ENCODE measurements at regions not wholly inside any gene's neighbourhood (a gene's known extent, or its start where the extent isn't known, plus 50 kb on each side); places are given as distances from the start of the nearest gene placed in this dataset.
"Not testable (repeated sequence)": the region's sequence is repeated elsewhere in the genome, so short reads cannot be mapped to it uniquely, and the experiment has no call there.

GRCh38 chr9:2427120-2427891 lies 194.3 kb upstream of the VLDLR start:
- Histone ChIP-seq H3K9me3 (ENCODE audit: insufficient read depth, low read depth, low read length) (no peaks in the 10 kb centered on the region), H3K4me3 (ENCODE audit: low read length) (no peak overlapping the region), H3K27ac (ENCODE audit: low read length) (no peak overlapping the region), H3K27me3 (ENCODE audit: insufficient read depth, low read length) (no peaks in the 10 kb centered on the region), H3K4me1 (ENCODE audit: insufficient read depth, low read length) (no peaks in the 10 kb centered on the region), H3K36me3 (ENCODE audit: insufficient read depth, low read depth, low read length) (no peaks in the 10 kb centered on the region), H3K9ac (ENCODE audit: low read depth, low read length) (no peak overlapping the region)

- no peak overlapping the region for H3K9ac ChIP-seq (ENCODE audit: low read depth, low read length)
- no peaks in the 10 kb centered on the region for H3K4me1 ChIP-seq (ENCODE audit: insufficient read depth, low read length)
- H3K4me3 ChIP-seq (ENCODE audit: low read length) = no peak overlapping the region
- no peaks in the 10 kb centered on the region for H3K27me3 ChIP-seq (ENCODE audit: insufficient read depth, low read length)
- H3K36me3 ChIP-seq (ENCODE audit: insufficient read depth, low read depth, low read length) = no peaks in the 10 kb centered on the region
- no peak overlapping the region for H3K27ac ChIP-seq (ENCODE audit: low read length)
- peaks cover 32% of the 10 kb centered on the region for H3K9me3 ChIP-seq (ENCODE audit: insufficient read depth, low read depth, low read length)
These were observed 181.6 kb upstream of the VLDLR start for GRCh38 chr9:2439957-2440356.

GRCh38 chr9:2443933-2444332 lies 177.7 kb upstream of the VLDLR start:
- not testable (repeated sequence) for H3K27me3 ChIP-seq (ENCODE audit: insufficient read depth, low read length); H3K4me1 ChIP-seq (ENCODE audit: insufficient read depth, low read length); H3K36me3 ChIP-seq (ENCODE audit: insufficient read depth, low read depth, low read length); H3K9ac ChIP-seq (ENCODE audit: low read depth, low read length); H3K4me3 ChIP-seq (ENCODE audit: low read length); H3K27ac ChIP-seq (ENCODE audit: low read length)
- H3K9me3 ChIP-seq (ENCODE audit: insufficient read depth, low read depth, low read length) = peaks cover 27% of the 10 kb centered on the region

- Histone ChIP-seq H3K4me1 (ENCODE audit: insufficient read depth, low read length) (no peaks in the 10 kb centered on the region), H3K27me3 (ENCODE audit: insufficient read depth, low read length) (no peaks in the 10 kb centered on the region), H3K9me3 (ENCODE audit: insufficient read depth, low read depth, low read length) (no peaks in the 10 kb centered on the region), H3K9ac (ENCODE audit: low read depth, low read length) (no peak overlapping the region), H3K27ac (ENCODE audit: low read length) (no peak overlapping the region), H3K36me3 (ENCODE audit: insufficient read depth, low read depth, low read length) (no peaks in the 10 kb centered on the region), H3K4me3 (ENCODE audit: low read length) (no peak overlapping the region)
These were observed 173.3 kb upstream of the VLDLR start for GRCh38 chr9:2448193-2448738.

- H3K36me3 ChIP-seq (ENCODE audit: insufficient read depth, low read depth, low read length) = no peaks in the 10 kb centered on the region
- H3K9ac ChIP-seq (ENCODE audit: low read depth, low read length) = no peak overlapping the region
- no peaks in the 10 kb centered on the region for H3K27me3 ChIP-seq (ENCODE audit: insufficient read depth, low read length)
- H3K4me1 ChIP-seq (ENCODE audit: insufficient read depth, low read length) = no peaks in the 10 kb centered on the region
- no peaks in the 10 kb centered on the region for H3K9me3 ChIP-seq (ENCODE audit: insufficient read depth, low read depth, low read length)
- H3K27ac ChIP-seq (ENCODE audit: low read length) = no peak overlapping the region
- H3K4me3 ChIP-seq (ENCODE audit: low read length) = no peak overlapping the region
These were observed 168.5 kb upstream of the VLDLR start for GRCh38 chr9:2453106-2453505.

GRCh38 chr9:2453701-2454100 lies 167.9 kb upstream of the VLDLR start:
- Histone ChIP-seq H3K27ac (ENCODE audit: low read length) (no peak overlapping the region), H3K4me3 (ENCODE audit: low read length) (no peak overlapping the region), H3K4me1 (ENCODE audit: insufficient read depth, low read length) (no peaks in the 10 kb centered on the region), H3K27me3 (ENCODE audit: insufficient read depth, low read length) (no peaks in the 10 kb centered on the region), H3K9ac (ENCODE audit: low read depth, low read length) (no peak overlapping the region), H3K9me3 (ENCODE audit: insufficient read depth, low read depth, low read length) (no peaks in the 10 kb centered on the region), H3K36me3 (ENCODE audit: insufficient read depth, low read depth, low read length) (no peaks in the 10 kb centered on the region)

GRCh38 chr9:2459756-2460155 lies 161.8 kb upstream of the VLDLR start:
- H3K36me3 ChIP-seq (ENCODE audit: insufficient read depth, low read depth, low read length) = no peaks in the 10 kb centered on the region
- no peaks in the 10 kb centered on the region for H3K27me3 ChIP-seq (ENCODE audit: insufficient read depth, low read length)
- H3K27ac ChIP-seq (ENCODE audit: low read length) = no peak overlapping the region
- no peak overlapping the region for H3K4me3 ChIP-seq (ENCODE audit: low read length)
- H3K9ac ChIP-seq (ENCODE audit: low read depth, low read length) = no peak overlapping the region
- H3K9me3 ChIP-seq (ENCODE audit: insufficient read depth, low read depth, low read length) = peaks cover 4% of the 10 kb centered on the region
- no peaks in the 10 kb centered on the region for H3K4me1 ChIP-seq (ENCODE audit: insufficient read depth, low read length)

GRCh38 chr9:2461892-2462291 lies 159.7 kb upstream of the VLDLR start:
- no peaks in the 10 kb centered on the region for H3K27me3 ChIP-seq (ENCODE audit: insufficient read depth, low read length)
- H3K36me3 ChIP-seq (ENCODE audit: insufficient read depth, low read depth, low read length) = no peaks in the 10 kb centered on the region
- no peak overlapping the region for H3K27ac ChIP-seq (ENCODE audit: low read length)
- H3K9ac ChIP-seq (ENCODE audit: low read depth, low read length) = no peak overlapping the region
- H3K9me3 ChIP-seq (ENCODE audit: insufficient read depth, low read depth, low read length) = peaks cover 4% of the 10 kb centered on the region
- no peaks in the 10 kb centered on the region for H3K4me1 ChIP-seq (ENCODE audit: insufficient read depth, low read length)
- no peak overlapping the region for H3K4me3 ChIP-seq (ENCODE audit: low read length)

GRCh38 chr9:2464624-2465023 lies 157.0 kb upstream of the VLDLR start:
- H3K4me3 ChIP-seq (ENCODE audit: low read length) = no peak overlapping the region
- H3K27ac ChIP-seq (ENCODE audit: low read length) = no peak overlapping the region
- H3K9ac ChIP-seq (ENCODE audit: low read depth, low read length) = no peak overlapping the region
- no peaks in the 10 kb centered on the region for H3K4me1 ChIP-seq (ENCODE audit: insufficient read depth, low read length)
- no peaks in the 10 kb centered on the region for H3K36me3 ChIP-seq (ENCODE audit: insufficient read depth, low read depth, low read length)
- peaks cover 4% of the 10 kb centered on the region for H3K9me3 ChIP-seq (ENCODE audit: insufficient read depth, low read depth, low read length)
- no peaks in the 10 kb centered on the region for H3K27me3 ChIP-seq (ENCODE audit: insufficient read depth, low read length)

- H3K4me3 ChIP-seq (ENCODE audit: low read length) = no peak overlapping the region
- H3K27ac ChIP-seq (ENCODE audit: low read length) = no peak overlapping the region
- H3K9ac ChIP-seq (ENCODE audit: low read depth, low read length) = no peak overlapping the region
- H3K4me1 ChIP-seq (ENCODE audit: insufficient read depth, low read length) = no peaks in the 10 kb centered on the region
- H3K27me3 ChIP-seq (ENCODE audit: insufficient read depth, low read length) = no peaks in the 10 kb centered on the region
- no peaks in the 10 kb centered on the region for H3K36me3 ChIP-seq (ENCODE audit: insufficient read depth, low read depth, low read length)
- peaks cover 4% of the 10 kb centered on the region for H3K9me3 ChIP-seq (ENCODE audit: insufficient read depth, low read depth, low read length)
These were observed 156.1 kb upstream of the VLDLR start for GRCh38 chr9:2465516-2465915.

GRCh38 chr9:2465921-2466460 lies 155.6 kb upstream of the VLDLR start:
- H3K9ac ChIP-seq (ENCODE audit: low read depth, low read length) = no peak overlapping the region
- peaks cover 4% of the 10 kb centered on the region for H3K9me3 ChIP-seq (ENCODE audit: insufficient read depth, low read depth, low read length)
- no peaks in the 10 kb centered on the region for H3K36me3 ChIP-seq (ENCODE audit: insufficient read depth, low read depth, low read length)
- H3K27me3 ChIP-seq (ENCODE audit: insufficient read depth, low read length) = no peaks in the 10 kb centered on the region
- no peak overlapping the region for H3K27ac ChIP-seq (ENCODE audit: low read length)
- no peaks in the 10 kb centered on the region for H3K4me1 ChIP-seq (ENCODE audit: insufficient read depth, low read length)
- H3K4me3 ChIP-seq (ENCODE audit: low read length) = no peak overlapping the region

- H3K9me3 ChIP-seq (ENCODE audit: insufficient read depth, low read depth, low read length) = peaks cover 4% of the 10 kb centered on the region
- no peak overlapping the region for H3K4me3 ChIP-seq (ENCODE audit: low read length)
- H3K36me3 ChIP-seq (ENCODE audit: insufficient read depth, low read depth, low read length) = no peaks in the 10 kb centered on the region
- no peaks in the 10 kb centered on the region for H3K4me1 ChIP-seq (ENCODE audit: insufficient read depth, low read length)
- H3K27ac ChIP-seq (ENCODE audit: low read length) = no peak overlapping the region
- no peaks in the 10 kb centered on the region for H3K27me3 ChIP-seq (ENCODE audit: insufficient read depth, low read length)
- H3K9ac ChIP-seq (ENCODE audit: low read depth, low read length) = no peak overlapping the region
These were observed 154.9 kb upstream of the VLDLR start for GRCh38 chr9:2466703-2467102.
